ENCODE measurements at regions not wholly inside any gene's neighbourhood (a gene's known extent, or its start where the extent isn't known, plus 50 kb on each side); places are given as distances from the start of the nearest gene placed in this dataset.

GRCh38 chr5:159861086-159861485 lies 55.2 kb upstream of the ADRA1B start:
- Mint-ChIP-seq H3K27ac (no peak overlapping the region), H3K4me3 (no peak overlapping the region), H3K9me3 (peaks cover 0 to 3% (median 0%) of the 10 kb centered on the region in 7 donors), H3K27me3 (peaks cover 9% of the 10 kb centered on the region), H3K4me1 (no peaks in the 10 kb centered on the region), H3K36me3 (no peaks in the 10 kb centered on the region)
- Histone ChIP-seq H3K27ac (ENCODE audit: insufficient read depth, low read length, poor library complexity, severe bottlenecking) (no peak overlapping the region), H3K4me1 (ENCODE audit: control insufficient read depth, insufficient read depth, low read length, poor library complexity, severe bottlenecking) (no peaks in the 10 kb centered on the region), H3K36me3 (ENCODE audit: control insufficient read depth, insufficient read depth, low read length) (no peaks in the 10 kb centered on the region), H3K9me3 (ENCODE audit: control insufficient read depth in 2 of 2, low read length in 2 of 2) (no peaks in the 10 kb centered on the region), H3K4me3 (ENCODE audit: low read depth, low read length) (no peak overlapping the region), H3K27me3 (ENCODE audit: control insufficient read depth, insufficient read depth, low read length) (peaks cover 9% of the 10 kb centered on the region)
- ATAC-seq (ENCODE audit: low read depth in 2 of 2) (no peak), DNase-seq (no peak)

- no peaks in the 10 kb centered on the region for H3K36me3 ChIP-seq (ENCODE audit: control insufficient read depth, insufficient read depth, low read length)
- no peaks in the 10 kb centered on the region for H3K9me3 ChIP-seq (ENCODE audit: control insufficient read depth in 2 of 2, low read length in 2 of 2)
- Mint-ChIP-seq H3K27me3 (peaks cover 10% of the 10 kb centered on the region), H3K27ac (no peak overlapping the region), H3K9me3 (no peaks in the 10 kb centered on the region), H3K4me3 (no peak overlapping the region), H3K36me3 (no peaks in the 10 kb centered on the region), H3K4me1 (no peaks in the 10 kb centered on the region)
- H3K4me1 ChIP-seq (ENCODE audit: control insufficient read depth, insufficient read depth, low read length, poor library complexity, severe bottlenecking), result no peaks in the 10 kb centered on the region
- no peak overlapping the region for H3K27ac ChIP-seq (ENCODE audit: insufficient read depth, low read length, poor library complexity, severe bottlenecking)
- peaks cover 13% of the 10 kb centered on the region for H3K27me3 ChIP-seq (ENCODE audit: control insufficient read depth, insufficient read depth, low read length)
- no peak overlapping the region for H3K4me3 ChIP-seq (ENCODE audit: low read depth, low read length)
- ATAC-seq (ENCODE audit: low read depth in 2 of 2) (no peak), DNase-seq (no peak)
These were observed 51.2 kb upstream of the ADRA1B start for GRCh38 chr5:159864885-159865691.

- Histone ChIP-seq H3K27me3 (ENCODE audit: control insufficient read depth, insufficient read depth, low read length) (peaks cover 7% of the 10 kb centered on the region), H3K27ac (ENCODE audit: insufficient read depth, low read length, poor library complexity, severe bottlenecking) (no peak overlapping the region), H3K4me1 (ENCODE audit: control insufficient read depth, insufficient read depth, low read length, poor library complexity, severe bottlenecking) (no peaks in the 10 kb centered on the region), H3K36me3 (ENCODE audit: control insufficient read depth, insufficient read depth, low read length) (no peaks in the 10 kb centered on the region), H3K9me3 (ENCODE audit: control insufficient read depth in 2 of 2, low read length in 2 of 2) (no peaks in the 10 kb centered on the region), H3K4me3 (ENCODE audit: low read depth, low read length) (no peak overlapping the region)
- no peak for ATAC-seq (ENCODE audit: low read depth in 2 of 2)
- H3K4me3 Mint-ChIP-seq, result no peak overlapping the region
- peaks cover 15% of the 10 kb centered on the region for H3K27me3 Mint-ChIP-seq
- H3K36me3 Mint-ChIP-seq, result no peaks in the 10 kb centered on the region
- no peak for DNase-seq
- H3K27ac Mint-ChIP-seq, result no peak overlapping the region
- no peaks in the 10 kb centered on the region for H3K4me1 Mint-ChIP-seq
- no peaks in the 10 kb centered on the region for H3K9me3 Mint-ChIP-seq
These were observed 50.2 kb upstream of the ADRA1B start for GRCh38 chr5:159866093-159866492.

Data from CD4-positive, CD25-positive, alpha-beta regulatory T cell (primary cell).